HG03460 (cell line): ENCODE measurements at regions not wholly inside any gene's neighbourhood (a gene's known extent, or its start where the extent isn't known, plus 50 kb on each side); places are given as distances from the start of the nearest gene placed in this dataset.

Experiments used
- ATAC-seq: cut with Tn5 transposase; IDR thresholded peaks from one replicate; pipeline ENCODE4 v1.9.1; 2021; ENCODE audit not compliant: unreplicated experiment

GRCh38 chr11:119547511-119547910, 124.5 kb upstream of the THY1 start:
- ATAC-seq: no peak

GRCh38 chr11:119545978-119546915, 123.3 kb upstream of the THY1 start:
- ATAC-seq: no peak

DNA sequence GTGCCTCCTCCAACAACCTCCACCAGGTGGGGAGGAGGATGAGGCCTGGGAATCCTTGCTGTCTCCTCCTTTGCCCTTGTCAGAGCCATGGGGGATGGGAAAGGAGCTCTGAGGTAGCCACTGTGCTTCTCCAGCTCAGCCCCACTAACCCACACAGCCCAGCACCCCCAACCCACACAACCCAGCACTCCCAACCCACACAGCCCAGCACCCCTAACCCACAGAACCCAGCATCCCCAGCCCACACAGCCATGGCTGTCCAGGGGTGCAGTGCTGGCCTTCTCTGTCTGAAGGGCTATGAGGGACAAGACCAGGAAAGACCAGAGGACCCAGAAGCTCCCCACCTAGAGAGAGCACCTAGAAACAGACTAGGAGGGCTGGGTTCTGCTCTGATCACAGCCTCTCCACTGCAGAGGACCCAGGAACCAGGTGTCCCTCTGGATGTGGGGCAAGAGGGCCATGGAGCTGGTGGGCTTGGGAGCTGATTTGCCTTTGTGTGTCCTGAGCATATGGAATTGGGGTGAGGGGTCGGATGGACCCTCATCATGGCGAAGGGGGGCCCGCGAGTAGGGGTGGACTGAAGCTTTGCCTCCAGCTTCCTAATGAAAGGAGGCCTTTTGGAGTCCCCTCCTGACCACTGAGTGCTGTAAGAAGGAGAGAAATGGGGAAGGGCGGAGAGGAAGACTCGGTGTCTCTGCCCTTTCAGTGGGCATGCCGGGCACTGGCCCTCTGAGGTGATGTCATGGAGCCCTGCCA, 117.6 kb upstream of the THY1 start:
- ATAC-seq: no peak

GRCh38 chr11:119539583-119539982, 116.6 kb upstream of the THY1 start:
- ATAC-seq: no peak

- no peak for ATAC-seq
Measured at GRCh38 chr11:119538753-119539152, 115.8 kb upstream of the THY1 start.

GRCh38 chr11:119537306-119538253, 114.6 kb upstream of the THY1 start:
- ATAC-seq: no peak

DNA sequence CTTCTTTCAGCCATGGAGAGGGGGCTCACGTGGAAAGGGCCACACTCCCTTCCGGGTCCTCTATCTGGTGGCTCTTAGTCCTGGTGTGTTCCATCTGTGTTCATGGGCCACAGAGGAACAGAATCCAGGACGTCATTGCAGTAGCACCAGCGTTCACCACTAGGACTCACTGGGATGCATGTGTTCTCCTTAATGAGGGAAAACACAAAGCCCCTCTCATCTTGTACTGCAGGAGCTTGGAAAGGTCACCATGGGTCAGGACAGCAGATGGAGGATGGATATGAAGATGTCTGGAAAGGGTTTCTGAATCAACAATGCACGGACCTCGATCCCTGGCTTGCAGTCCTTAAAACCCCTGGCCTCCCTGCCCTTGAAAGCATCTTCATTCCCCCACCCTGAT, 113.8 kb upstream of the THY1 start:
- no peak for ATAC-seq

DNA sequence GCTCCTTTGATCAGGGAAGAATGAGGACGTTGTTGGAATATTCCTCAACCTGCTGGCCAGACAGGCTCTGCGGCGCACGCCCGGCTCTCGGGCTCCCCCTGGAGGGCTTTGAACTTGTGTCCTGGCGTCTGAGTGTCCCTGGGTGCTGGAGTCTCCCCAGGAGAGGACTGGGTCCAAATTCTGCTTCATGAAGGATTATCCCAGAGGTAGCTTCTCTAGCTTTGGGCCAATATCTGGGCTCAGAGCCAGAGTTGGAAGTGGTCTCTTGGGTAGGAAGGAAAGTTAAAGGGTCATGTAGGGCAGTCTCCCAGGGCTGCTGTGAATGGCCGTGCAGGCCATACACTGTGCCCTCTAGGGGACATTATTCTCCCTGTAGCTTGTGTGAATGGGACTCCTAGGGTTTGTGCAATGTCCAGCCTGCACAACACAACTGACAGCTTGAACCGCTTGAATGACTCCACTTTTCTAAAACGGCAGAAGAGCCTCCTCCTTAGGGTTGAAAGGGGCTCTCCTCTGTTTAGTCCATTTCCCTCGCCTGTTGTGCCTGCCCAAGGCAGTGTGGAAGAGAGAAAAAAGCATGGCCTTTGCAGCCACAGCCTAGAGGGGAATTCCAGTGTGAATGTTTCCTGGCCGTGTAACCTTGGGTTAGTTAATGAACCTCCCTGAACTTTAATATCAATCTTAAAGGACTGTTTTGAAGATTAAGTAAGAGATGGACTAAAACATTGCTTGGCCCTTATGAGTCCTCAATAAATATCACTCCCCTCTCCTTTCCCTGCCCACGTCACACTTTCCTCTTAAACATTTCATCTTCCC, 111.2 kb upstream of the THY1 start:
- ATAC-seq: no peak

DNA sequence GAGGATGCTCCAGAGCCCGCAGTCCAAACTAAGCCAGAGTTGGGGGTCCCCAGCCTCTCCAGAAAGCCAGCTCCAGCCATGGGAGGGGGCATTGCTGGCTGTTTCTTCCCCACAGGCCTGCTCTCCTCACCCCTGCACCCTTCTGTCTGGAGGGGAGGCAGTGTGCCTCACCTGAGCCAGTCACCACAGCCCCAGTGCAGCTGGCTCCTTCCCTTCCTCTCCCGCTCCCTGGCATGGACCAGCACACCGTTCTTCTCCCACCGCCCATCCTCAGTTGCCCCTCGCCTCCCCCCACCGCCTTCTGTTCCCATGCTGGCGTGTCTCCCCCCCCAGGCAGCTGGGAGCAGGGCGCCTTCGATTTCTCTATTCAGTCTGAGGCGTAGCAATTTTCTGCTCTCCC, 110.5 kb upstream of the THY1 start:
- no peak for ATAC-seq

DNA sequence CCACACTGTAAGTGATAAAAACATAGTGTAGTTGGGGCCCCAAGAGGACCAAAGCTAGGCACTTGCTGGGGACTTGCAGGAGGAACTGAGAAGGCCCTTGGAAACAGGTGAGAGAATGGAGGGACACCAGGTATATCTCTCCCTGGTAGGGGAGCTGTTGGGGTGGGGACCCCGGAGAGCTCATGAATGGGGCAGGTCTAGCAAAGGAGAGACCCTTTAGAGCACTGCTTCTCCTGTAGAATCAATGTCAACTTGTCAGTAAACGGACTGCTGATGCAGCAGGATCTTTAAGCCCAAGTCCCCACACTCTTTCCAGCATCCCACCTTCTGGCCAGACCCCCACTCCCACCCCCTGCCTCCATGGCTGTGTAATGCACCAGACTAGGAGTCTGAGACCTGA, 109.6 kb upstream of the THY1 start:
- no peak for ATAC-seq

DNA sequence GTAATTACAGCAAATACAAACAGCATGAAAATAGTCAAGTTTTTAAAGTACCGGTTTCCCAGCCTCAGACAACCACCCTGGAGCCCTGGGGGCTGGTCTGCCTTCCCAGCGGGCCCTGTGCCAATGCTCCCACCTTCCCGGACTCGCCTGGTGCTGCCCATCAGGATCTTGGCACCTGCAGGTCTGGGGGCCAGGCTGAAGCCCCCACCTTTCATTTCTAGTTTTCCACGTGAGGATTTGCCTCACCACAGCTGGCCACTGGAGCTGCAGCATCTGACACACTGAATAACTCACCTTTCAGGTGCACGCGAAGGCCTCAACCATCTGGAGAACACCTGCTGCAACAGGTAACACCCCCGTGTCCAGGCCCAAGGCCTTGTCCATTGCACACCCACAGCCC, 108.7 kb upstream of the THY1 start:
- ATAC-seq: no peak

- no peak for ATAC-seq
Measured at GRCh38 chr11:119531056-119531455, 108.1 kb upstream of the THY1 start.

DNA sequence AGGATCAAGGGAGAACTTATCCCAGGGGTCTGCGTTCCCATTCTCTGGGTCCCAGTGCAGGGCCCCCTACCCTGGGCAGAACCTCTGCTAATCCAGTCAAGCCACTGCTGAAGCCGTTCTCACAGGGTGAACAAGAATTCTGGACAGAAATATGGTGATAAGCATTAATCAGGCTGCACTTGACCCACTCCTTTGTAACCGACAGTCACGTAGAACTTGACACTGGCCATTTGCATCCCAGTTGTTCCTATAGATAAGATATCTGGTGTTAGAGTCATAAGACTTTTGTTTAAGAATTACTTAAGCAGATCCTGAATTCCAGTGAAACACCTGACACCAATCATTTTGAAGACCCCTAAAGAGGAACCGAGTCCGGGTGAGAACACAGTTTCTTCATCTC, 107.5 kb upstream of the THY1 start:
- ATAC-seq: no peak

DNA sequence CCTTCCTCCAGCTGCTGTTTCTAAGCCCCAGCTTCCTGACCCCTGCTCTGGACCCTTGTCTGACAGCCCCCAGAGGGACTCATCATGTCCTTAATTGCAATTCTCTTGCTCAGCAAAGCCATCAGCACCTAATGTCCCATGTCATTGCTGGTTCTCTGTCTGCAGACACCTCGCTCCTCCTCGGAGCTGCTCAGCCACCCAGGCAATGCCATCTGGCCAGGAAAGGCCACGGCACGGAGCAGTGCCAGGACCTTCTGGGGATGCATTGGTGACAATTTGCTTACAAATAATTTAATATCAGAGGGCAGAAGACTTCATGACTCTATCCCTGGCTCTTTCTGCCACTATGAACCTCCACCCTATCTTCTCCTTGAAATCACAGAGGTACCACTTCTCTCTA, 107.0 kb upstream of the THY1 start:
- no peak for ATAC-seq

- ATAC-seq: no peak
Measured at GRCh38 chr11:119529063-119529845, 106.3 kb upstream of the THY1 start.

DNA sequence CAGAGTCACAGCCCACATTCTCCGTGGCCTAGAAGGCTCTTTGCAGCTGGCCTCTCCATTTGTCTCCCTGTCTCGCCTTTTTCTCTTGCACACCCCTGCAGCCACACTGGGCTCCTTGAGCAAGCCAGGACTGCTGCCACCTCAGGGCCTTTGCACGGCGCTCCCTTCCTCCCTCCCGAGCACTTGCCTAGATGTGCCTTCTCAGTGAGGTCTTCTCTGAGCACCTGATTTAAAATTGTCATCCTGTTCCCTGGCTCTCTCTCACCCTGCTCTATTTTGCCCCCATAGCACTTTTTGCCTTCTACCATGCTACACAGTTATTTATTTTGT, 102.9 kb upstream of the THY1 start:
- ATAC-seq: no peak

DNA sequence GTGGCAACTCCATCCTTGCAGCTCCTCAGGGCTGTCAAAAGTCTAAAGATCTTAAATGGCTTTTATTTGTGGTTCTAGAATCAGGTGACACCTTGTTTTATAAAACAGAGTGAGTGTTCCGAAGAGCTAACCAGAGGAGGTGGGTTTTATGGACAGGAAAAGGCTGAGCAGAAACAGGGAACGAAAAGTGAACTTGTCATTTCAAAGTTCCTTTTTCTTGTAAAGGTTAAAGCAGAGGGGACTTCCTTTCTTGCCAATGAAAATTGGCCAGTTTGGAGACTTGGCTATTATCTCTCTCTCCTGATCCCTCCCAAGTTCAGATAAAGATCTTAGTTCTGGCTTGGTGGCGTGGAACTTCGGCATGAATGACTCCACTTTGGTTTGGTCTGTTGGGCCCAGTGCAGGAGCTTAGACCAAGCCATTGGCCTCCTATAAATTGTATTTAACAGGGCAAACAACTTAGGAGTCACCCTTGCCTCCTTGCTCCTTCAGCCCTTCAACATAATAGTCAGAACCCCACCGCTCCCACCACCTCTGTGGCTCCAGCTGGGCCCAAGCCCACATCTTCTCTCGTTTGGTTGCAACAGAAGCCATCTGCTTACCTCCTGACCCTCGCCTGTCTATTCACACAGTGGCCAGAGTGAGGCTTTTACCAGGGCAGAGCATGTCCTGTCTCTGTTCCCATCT, 102.4 kb upstream of the THY1 start:
- ATAC-seq: no peak

DNA sequence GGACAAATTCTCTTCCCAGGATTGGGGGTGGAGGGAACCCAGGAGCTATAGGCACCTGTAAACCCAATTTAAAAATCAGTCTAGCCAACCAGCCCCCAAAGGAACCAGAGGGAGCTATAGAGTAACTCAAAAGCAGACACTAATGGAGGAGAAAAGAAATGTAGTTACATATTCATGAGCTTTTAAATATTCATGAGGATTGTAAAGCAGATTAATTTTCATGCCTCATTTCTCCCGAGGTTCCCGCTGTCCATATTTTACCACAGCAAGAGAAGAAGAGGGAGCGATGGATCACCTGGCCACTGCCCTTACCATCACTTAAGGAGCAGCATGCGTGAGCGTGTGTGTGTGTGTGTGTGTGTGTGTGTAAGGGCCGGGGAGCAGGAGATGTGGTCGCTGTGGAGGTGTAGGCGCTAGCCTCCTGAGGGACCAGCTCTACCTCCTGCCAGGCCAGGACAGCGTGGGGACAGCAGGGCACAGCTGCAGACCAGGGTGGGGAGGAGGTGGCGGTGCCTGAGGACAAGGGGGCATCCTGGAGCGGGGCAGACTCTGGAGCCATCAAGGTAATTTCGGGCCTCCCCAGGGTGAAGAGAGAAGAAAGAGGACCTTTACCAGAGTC, 100.7 kb upstream of the THY1 start:
- ATAC-seq: no peak

GRCh38 chr11:119522609-119523008, 99.6 kb upstream of the THY1 start:
- no peak for ATAC-seq
